ENCODE measurements at regions not wholly inside any gene's neighbourhood (a gene's known extent, or its start where the extent isn't known, plus 50 kb on each side); places are given as distances from the start of the nearest gene placed in this dataset.

- TF ChIP-seq REST (IDR thresholded peaks at IDR 0.05; ENCODE audit: low read depth) (no peak), JUND (IDR thresholded peaks at IDR 0.05) (no peak)
These were observed 88.5 kb upstream of the DAB1 start (continued) for GRCh38 chr1:57512386-57512785.

GRCh38 chr1:57506941-57507340 lies 83.1 kb upstream of the DAB1 start:
- Histone ChIP-seq H3K4me3 (replicated peaks in 1 of 2; ENCODE audit: low read depth in 1 of 2, low read length in 2 of 2) (no peak overlapping the region), H3K4me2 (ENCODE audit: low read length) (no peak overlapping the region), H3K36me3 (ENCODE audit: control insufficient read depth in 1 of 2, insufficient read depth in 2 of 2, low read length in 2 of 2) (no peaks in the 10 kb centered on the region), H3K27me3 (ENCODE audit: insufficient read depth, low read length) (no peaks in the 10 kb centered on the region), H3K9me3 (ENCODE audit: control insufficient read depth in 1 of 2, insufficient read depth in 1 of 2, low read depth in 1 of 2, low read length in 2 of 2) (no peaks in the 10 kb centered on the region), H4K20me1 (ENCODE audit: insufficient read depth) (no peaks in the 10 kb centered on the region), H3K79me2 (ENCODE audit: insufficient read depth, low read length) (no peaks in the 10 kb centered on the region), H3K4me1 (ENCODE audit: control insufficient read depth in 1 of 2, insufficient read depth in 2 of 2, low read length in 2 of 2) (no peaks in the 10 kb centered on the region), H3K9ac (ENCODE audit: low read length) (no peak overlapping the region), H2AFZ (ENCODE audit: low read depth, low read length, poor library complexity, severe bottlenecking) (no peak overlapping the region), H3K9me2 (ENCODE audit: insufficient read depth) (no peaks in the 10 kb centered on the region), H3K27ac (ENCODE audit: low read depth, low read length) (no peak overlapping the region)
- ChIA-PET RAD21 (ENCODE audit: low non-redundant PET in 1 of 2, low total read pairs in 2 of 2, uncharacterized antibody in 2 of 2, unreplicated experiment in 2 of 2) (no interaction called here), POLR2A (no interaction called here), CTCF (no interaction called here)
- no peak for DNase-seq (ENCODE audit: low read depth, low spot score)
- no TSS peak for BruUV-seq (replicated peaks)
- no peak for ATAC-seq
- intact Hi-C loops (cut with micrococcal nuclease), result no loop called here
- TF ChIP-seq ATF3 (IDR thresholded peaks at IDR 0.05), result no peak
- TF ChIP-seq MAX (IDR thresholded peaks at IDR 0.05), result no peak
- no peak for TF ChIP-seq YY1 (IDR thresholded peaks at IDR 0.05; ENCODE audit: extremely low read depth, insufficient replicate concordance, low read depth, low read length)
- no peak for TF ChIP-seq SRF (IDR thresholded peaks at IDR 0.05; ENCODE audit: low read depth)
- no peak for TF ChIP-seq POLR2AphosphoS5 (IDR thresholded peaks at IDR 0.05; ENCODE audit: low read depth, low read length)
- no peak for TF ChIP-seq CEBPB (IDR thresholded peaks at IDR 0.05; ENCODE audit: low read depth)
- TF ChIP-seq ZNF274 (IDR thresholded peaks at IDR 0.05; ENCODE audit: low read depth, low read length), result no peak
- TF ChIP-seq CTCF (IDR thresholded peaks at IDR 0.05 in 2 of 3, conservative IDR thresholded peaks at IDR 0.05 in 1 of 3; ENCODE audit: borderline replicate concordance in 1 of 3, insufficient read depth in 1 of 3, low read depth in 2 of 3, low read length in 2 of 3), result no peak
- no peak for TF ChIP-seq ZFX (IDR thresholded peaks at IDR 0.05)
- TF ChIP-seq EZH2 (IDR thresholded peaks at IDR 0.05), result no peak
- TF ChIP-seq EZH2phosphoT487 (IDR thresholded peaks at IDR 0.05; ENCODE audit: borderline replicate concordance), result no peak
- TF ChIP-seq EGR1 (IDR thresholded peaks at IDR 0.05; ENCODE audit: low read depth), result no peak
- no peak for TF ChIP-seq ELF1 (IDR thresholded peaks at IDR 0.05; ENCODE audit: borderline replicate concordance, low read depth)
- TF ChIP-seq ZBTB33 (IDR thresholded peaks at IDR 0.05; ENCODE audit: extremely low read depth, insufficient replicate concordance, low read length), result no peak
- no peak for TF ChIP-seq SP1 (IDR thresholded peaks at IDR 0.05; ENCODE audit: low read depth)
- no peak for TF ChIP-seq FOSL1 (IDR thresholded peaks at IDR 0.05; ENCODE audit: low read depth)
- no peak for TF ChIP-seq TCF7L2 (IDR thresholded peaks at IDR 0.05; ENCODE audit: borderline replicate concordance, extremely low read depth, insufficient read depth, insufficient read length)
- no peak for TF ChIP-seq RAD21 (IDR thresholded peaks at IDR 0.05; ENCODE audit: low read depth)
